HepG2 (cell line): ENCODE measurements at regions not wholly inside any gene's neighbourhood (a gene's known extent, or its start where the extent isn't known, plus 50 kb on each side); places are given as distances from the start of the nearest gene placed in this dataset.

ENCODE experiments used
- ATAC-seq: fragments of 200-7000 bp; cut with Tn5 transposase; 3 replicates; pipeline ENCODE4 v1.9.1; 2020; ENCODE audit warnings: mild to moderate bottlenecking, moderate library complexity
- BruUV-seq: library from RNA; stranded (reverse); fragments of 400-500 nt; replicated peaks from 2 replicates; lab custom pipeline; 2021; lab: Mats Ljungman, UMichigan
- CTCF ChIA-PET: fragments of 300-600 bp; formaldehyde crosslinking; extraction: SDS; loops from one replicate; lab custom pipeline; 2021; ENCODE audit warnings: low total read pairs, inconsistent platforms, low intra/inter-chr PET ratio; lab: Yijun Ruan, JAX
- POLR2A ChIA-PET: fragments of 350-600 bp; sonication (Branson Sonifier 250); formaldehyde crosslinking; loops from one replicate; lab custom pipeline; 2020; ENCODE audit warnings: antibody characterized with exemption, inconsistent platforms; lab: Yijun Ruan, JAX
- DNase-seq: peaks from one replicate; pipeline ENCODE4 v3.0.0-alpha.2; 2015; ENCODE audit warnings: low spot score
- FAIRE-seq: peaks from 3 replicates; lab custom pipeline; 2011; peaks lifted over from hg19 to GRCh38; lab: Jason Lieb, UNC
- H2AFZ ChIP-seq: one replicate; pipeline ENCODE4 v1.6.1; 2011; ENCODE audit warnings: low read length, inconsistent platforms
- H3K27ac ChIP-seq: fragments of 300-600 bp; 3 replicates; pipeline ENCODE4 v1.8.0; 2011; ENCODE audit warnings: mixed run types, mild to moderate bottlenecking, mixed read lengths, low read length, inconsistent platforms; ENCODE audit not compliant: insufficient read depth; ENCODE audit errors: extremely low read length
- H3K27me3 ChIP-seq, 2 experiments: fragments of 200-600 bp in 1 of 2; 2 replicates in 1 of 2; 3 replicates in 1 of 2; pipeline versions ENCODE4 v1.6.0 to v1.8.0; 2011; ENCODE audit warnings: low read length in 2 of 2, mild to moderate bottlenecking in 2 of 2, moderate library complexity in 2 of 2, inconsistent platforms in 1 of 2; ENCODE audit not compliant: insufficient read depth in 2 of 2, control insufficient read depth in 1 of 2
- H3K36me3 ChIP-seq, 2 experiments: fragments of 200-600 bp in 1 of 2; replicated peaks in 1 of 2; 2 replicates in 1 of 2; 3 replicates in 1 of 2; pipeline versions ENCODE4 v1.5.1 to v1.8.0; 2011; ENCODE audit warnings: low read length in 2 of 2, inconsistent platforms in 1 of 2; ENCODE audit not compliant: insufficient read depth in 2 of 2, control insufficient read depth in 1 of 2
- H3K4me1 ChIP-seq: 2 replicates; pipeline ENCODE4 v1.5.1; 2012; ENCODE audit warnings: low read length, inconsistent platforms; ENCODE audit not compliant: insufficient read depth
- H3K4me2 ChIP-seq: 2 replicates; pipeline ENCODE4 v1.6.0; 2011; ENCODE audit warnings: low read depth, low read length, inconsistent platforms
- H3K4me3 ChIP-seq, 3 experiments: fragments of 200-600 bp in 1 of 3; sonication (generic), shearing (Covaris generic) in 1 of 3; replicated peaks in 1 of 3; 2 replicates each; pipeline ENCODE4 v1.5.1; 2011 to 2016; ENCODE audit warnings: low read length in 3 of 3, inconsistent platforms in 2 of 3, low read depth in 2 of 3, mild to moderate bottlenecking in 2 of 3, control low read depth in 1 of 3, mixed read lengths in 1 of 3; ENCODE audit not compliant: insufficient read depth in 1 of 3
- H3K79me2 ChIP-seq: one replicate; pipeline ENCODE4 v1.6.1; 2011; ENCODE audit warnings: low read length, inconsistent platforms; ENCODE audit not compliant: insufficient read depth
- H3K9ac ChIP-seq: 2 replicates; pipeline ENCODE4 v1.6.0; 2011; ENCODE audit warnings: mild to moderate bottlenecking, low read depth, low read length, inconsistent platforms; ENCODE audit not compliant: insufficient read depth
- H3K9me3 ChIP-seq: 2 replicates; pipeline ENCODE4 v1.5.1; 2012; ENCODE audit warnings: mild to moderate bottlenecking, low read length
- H4K20me1 ChIP-seq: 2 replicates; pipeline ENCODE4 v1.6.0; 2011; ENCODE audit warnings: inconsistent platforms, mild to moderate bottlenecking, low read length, moderate library complexity; ENCODE audit not compliant: insufficient read depth
- CREM ChIP-seq, 2 experiments: sonication (generic) in 1 of 2; formaldehyde crosslinking in 1 of 2; IDR thresholded peaks; 2 replicates each; pipeline versions ENCODE4 v1.4.0 to v1.6.1; 2016 to 2020; ENCODE audit warnings: antibody characterized with exemption in 1 of 2, mild to moderate bottlenecking in 1 of 2, missing genetic modification reagents in 1 of 2
- HOXD1 ChIP-seq: sonication (generic); formaldehyde crosslinking; IDR thresholded peaks from 2 replicates; pipeline ENCODE4 v1.5.0; 2020; ENCODE audit warnings: missing genetic modification reagents
- KAT7 ChIP-seq: IDR thresholded peaks from 2 replicates; pipeline ENCODE4 v1.6.1; 2018; ENCODE audit warnings: borderline replicate concordance, missing compliant biosample characterization
- POLR2AphosphoS2 ChIP-seq: IDR thresholded peaks from 2 replicates; pipeline ENCODE4 v1.6.1; 2011; ENCODE audit warnings: low read depth, low read length, improper control_type of control experiment
- SALL1 ChIP-seq: sonication (generic); formaldehyde crosslinking; IDR thresholded peaks from 2 replicates; pipeline ENCODE4 v1.8.0; 2022; ENCODE audit warnings: mild to moderate bottlenecking, missing genetic modification reagents
- ZBTB1 ChIP-seq: sonication (generic); formaldehyde crosslinking; IDR thresholded peaks from 2 replicates; pipeline ENCODE4 v1.4.0; 2020; ENCODE audit warnings: missing genetic modification reagents, borderline replicate concordance
- ZBTB8A ChIP-seq: sonication (generic); formaldehyde crosslinking; IDR thresholded peaks from 2 replicates; pipeline ENCODE4 v1.4.0; 2020; ENCODE audit warnings: mild to moderate bottlenecking, low read depth, missing genetic modification reagents, borderline replicate concordance
- ZNF30 ChIP-seq: sonication (generic); formaldehyde crosslinking; IDR thresholded peaks from 2 replicates; pipeline ENCODE4 v1.5.0; 2020; ENCODE audit warnings: mild to moderate bottlenecking, missing genetic modification reagents
- ZZZ3 ChIP-seq: sonication (generic); formaldehyde crosslinking; IDR thresholded peaks from 2 replicates; pipeline ENCODE4 v1.4.0; 2020; ENCODE audit warnings: missing genetic modification reagents, mild to moderate bottlenecking, borderline replicate concordance
- WGBS: methylation state at CpG from one replicate; pipeline ENCODE4 v1.1.6; 2017; ENCODE audit warnings: low lambda C conversion rate; 5-methylcytosine and 5-hydroxymethylcytosine counted together
- in situ Hi-C: cut with HindIII; loops from 2 replicates; pipeline ENCODE4 v1.10.0; 2017; ENCODE audit warnings: low pct_unique_long_range_greater_than_20kb; ENCODE audit not compliant: extremely low pct_ligation_motif_present
- intact Hi-C: fragments of 100-400 bp; cut with micrococcal nuclease; formaldehyde crosslinking; loops from one replicate; pipeline ENCODE4 v1.10.0; 2022; ENCODE audit not compliant: unreplicated experiment
- TF ChIP-seq, protein P1 (sequence below): sonication (generic); formaldehyde crosslinking; IDR thresholded peaks from 2 replicates; pipeline ENCODE4 v1.5.1; 2020; ENCODE audit warnings: missing genetic modification reagents, mild to moderate bottlenecking, borderline replicate concordance

GRCh38 chrX:121802881-121803412 is 755.5 kb downstream of the GLUD2 start:
- no peaks in the 10 kb centered on the region for H4K20me1 ChIP-seq
- no peaks in the 10 kb centered on the region for H3K36me3 ChIP-seq
- no peak overlapping the region for H3K4me3 ChIP-seq
- H3K4me2 ChIP-seq, result no peak overlapping the region
- H3K4me1 ChIP-seq, result no peaks in the 10 kb centered on the region
- intact Hi-C loops, result no loop called here
- H3K79me2 ChIP-seq, result no peaks in the 10 kb centered on the region
- H3K9me3 ChIP-seq, result peaks cover 6% of the 10 kb centered on the region; the same call in 1 of the 2 replicates
- H3K27ac ChIP-seq, result no peak overlapping the region
- ChIA-PET POLR2A (no interaction called here), CTCF (no interaction called here)
- ATAC-seq (no peak), DNase-seq (no peak), FAIRE-seq (no peak)
- no peak overlapping the region for H3K9ac ChIP-seq
- no CpG with 5 or more reads among the region's 7 CpGs for WGBS
- in situ Hi-C loops, result no loop called here
- no peak overlapping the region for H2AFZ ChIP-seq
- TF ChIP-seq HOXD1 (CRISPR knock-in tag) (no peak), ZBTB1 (no peak), KAT7 (CRISPR knock-in tag) (no peak), POLR2AphosphoS2 (no peak), ZBTB8A (CRISPR knock-in tag) (no peak), SALL1 (no peak), CREM (IDR thresholded peaks at IDR 0.05) (no peak), CREM (CRISPR knock-in tag; IDR thresholded peaks at IDR 0.05) (no peak), ZNF30 (CRISPR knock-in tag) (no peak), ZZZ3 (CRISPR knock-in tag) (no peak)
- TF ChIP-seq, protein P1, sequence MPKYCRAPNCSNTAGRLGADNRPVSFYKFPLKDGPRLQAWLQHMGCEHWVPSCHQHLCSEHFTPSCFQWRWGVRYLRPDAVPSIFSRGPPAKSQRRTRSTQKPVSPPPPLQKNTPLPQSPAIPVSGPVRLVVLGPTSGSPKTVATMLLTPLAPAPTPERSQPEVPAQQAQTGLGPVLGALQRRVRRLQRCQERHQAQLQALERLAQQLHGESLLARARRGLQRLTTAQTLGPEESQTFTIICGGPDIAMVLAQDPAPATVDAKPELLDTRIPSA (CRISPR knock-in tag), result no peak
- BruUV-seq, result no TSS peak
- H3K27me3 ChIP-seq, result no peaks in the 10 kb centered on the region
